Lower leg skin (tissue), 4 donors: ENCODE measurements at regions not wholly inside any gene's neighbourhood (a gene's known extent, or its start where the extent isn't known, plus 50 kb on each side); places are given as distances from the start of the nearest gene placed in this dataset.

Experiments
- DNase-seq, 2 donors: peaks; one replicate each; pipeline ENCODE4 v3.0.0-alpha.2; 2019; ENCODE audit warnings: low spot score in 2 of 2
- H3K4me3 ChIP-seq: fragments of 200-600 bp; sonication (generic); 2 replicates; pipeline ENCODE4 v1.5.1; 2017; ENCODE audit warnings: mild to moderate bottlenecking, low read depth; ENCODE audit not compliant: poor library complexity, severe bottlenecking
- CTCF ChIP-seq, 3 donors: fragments of 450-650 bp; IDR thresholded peaks; one replicate each; pipeline ENCODE4 v1.5.1; 2016; ENCODE audit warnings: antibody characterized with exemption in 3 of 3, mild to moderate bottlenecking in 3 of 3, moderate library complexity in 2 of 3
- POLR2A ChIP-seq, 2 donors: fragments of 450-650 bp; IDR thresholded peaks; one replicate each; pipeline ENCODE4 v1.6.1; 2016 to 2017; ENCODE audit warnings: antibody characterized with exemption in 2 of 2, mild to moderate bottlenecking in 1 of 2, moderate library complexity in 1 of 2
- WGBS, 2 donors: methylation state at CpG; one replicate each; pipeline ENCODE4 v1.1.5; 2018; 5-methylcytosine and 5-hydroxymethylcytosine counted together
- intact Hi-C: fragments of 100-400 bp; cut with DNase I; formaldehyde crosslinking; loops from one replicate; pipeline ENCODE4 v1.15.0; 2023; ENCODE audit warnings: low total_unique reads

- no peak overlapping the region for H3K4me3 ChIP-seq
- TF ChIP-seq CTCF (IDR thresholded peaks at IDR 0.05) (no peak), POLR2A (IDR thresholded peaks at IDR 0.05) (no peak)
- 89 to 92% methylated on average over 5 of the region's 5 CpGs for WGBS, 2 donors
- intact Hi-C loops: no loop called here
- DNase-seq: no peak
Observed at GRCh38 chr1:80678438-80678837, 1122.3 kb upstream of the ADGRL2 start.

GRCh38 chr1:80675454-80675853 is 1125.3 kb upstream of the ADGRL2 start:
- WGBS, 2 donors: 56 to 67% methylated on average over 3 of the region's 3 CpGs
- TF ChIP-seq CTCF (IDR thresholded peaks at IDR 0.05) (no peak), POLR2A (IDR thresholded peaks at IDR 0.05) (no peak)
- intact Hi-C loops: no loop called here
- no peak overlapping the region for H3K4me3 ChIP-seq
- no peak for DNase-seq

GRCh38 chr1:80673935-80674597 is 1126.7 kb upstream of the ADGRL2 start:
- intact Hi-C loops: no loop called here
- 49 to 53% methylated on average over 3 of the region's 3 CpGs for WGBS, 2 donors
- no peak for TF ChIP-seq CTCF (IDR thresholded peaks at IDR 0.05)
- TF ChIP-seq POLR2A (IDR thresholded peaks at IDR 0.05): no peak
- H3K4me3 ChIP-seq: no peak overlapping the region
- no peak for DNase-seq

- intact Hi-C loops: no loop called here
- H3K4me3 ChIP-seq: no peak overlapping the region
- no peak for TF ChIP-seq POLR2A (IDR thresholded peaks at IDR 0.05)
- no peak for TF ChIP-seq CTCF (IDR thresholded peaks at IDR 0.05)
- WGBS, 2 donors: 39% methylated on average over 1 of the region's 1 CpG
- no peak for DNase-seq
Observed at GRCh38 chr1:80668372-80668771, 1132.4 kb upstream of the ADGRL2 start.

- intact Hi-C loops: no loop called here
- no peak overlapping the region for H3K4me3 ChIP-seq
- no peak for DNase-seq
- TF ChIP-seq CTCF (IDR thresholded peaks at IDR 0.05): no peak
- TF ChIP-seq POLR2A (IDR thresholded peaks at IDR 0.05): no peak
Observed at GRCh38 chr1:80666073-80666472, 1134.7 kb upstream of the ADGRL2 start.

GRCh38 chr1:80659161-80659560 is 1141.6 kb upstream of the ADGRL2 start:
- WGBS, 2 donors: 65 to 66% methylated on average over 5 of the region's 5 CpGs
- DNase-seq: no peak
- no peak overlapping the region for H3K4me3 ChIP-seq

More at GRCh38 chr1:80659161-80659560, 1141.6 kb upstream of the ADGRL2 start:
- TF ChIP-seq CTCF (IDR thresholded peaks at IDR 0.05) (no peak), POLR2A (IDR thresholded peaks at IDR 0.05) (no peak)
- intact Hi-C loops: no loop called here
